Kasumi-1 (cell line): ENCODE measurements at regions not wholly inside any gene's neighbourhood (a gene's known extent, or its start where the extent isn't known, plus 50 kb on each side); places are given as distances from the start of the nearest gene placed in this dataset.

Source experiments
- DNase-seq, 2 experiments: peaks; one replicate each; lab custom pipeline; 2025; lab: John Stamatoyannopoulos, UW

DNA sequence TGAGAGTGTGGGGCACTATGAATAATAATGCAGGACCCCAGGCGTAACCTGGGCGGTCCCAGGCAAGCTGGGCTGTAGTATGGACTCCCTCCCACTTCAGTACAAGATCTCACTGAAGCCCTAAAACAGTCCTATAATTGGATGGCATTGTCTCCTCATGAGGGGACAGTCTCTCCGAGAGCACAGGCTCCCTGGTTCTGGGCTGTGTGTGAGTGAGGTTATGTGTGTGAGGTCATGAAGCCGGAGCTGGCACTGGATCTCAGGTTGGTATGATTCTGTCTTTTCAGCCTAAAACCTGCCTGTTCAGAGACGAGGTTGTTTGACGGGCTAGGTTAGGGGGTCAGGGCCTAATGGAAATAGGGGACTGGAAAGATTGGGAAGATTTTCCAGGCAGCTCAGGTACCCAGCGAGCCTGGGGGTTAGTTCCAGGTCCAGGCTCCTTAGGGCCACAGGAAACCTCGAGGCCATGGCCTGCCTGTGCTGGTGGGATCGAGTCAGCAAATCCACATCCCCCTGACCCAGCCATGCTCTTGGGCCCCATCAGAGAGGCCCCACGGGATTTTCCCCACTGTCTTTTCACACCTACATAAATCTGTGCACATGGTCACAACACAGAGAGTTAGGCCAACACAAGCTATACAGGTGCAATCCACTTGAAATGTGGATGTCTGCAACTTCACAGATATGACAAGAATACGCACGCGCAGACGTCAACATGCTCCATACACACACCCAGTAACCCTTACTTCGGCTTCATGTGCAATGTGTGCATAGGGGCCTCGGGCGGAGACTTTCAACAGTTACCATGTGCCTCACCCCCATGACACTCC lies 94.8 kb downstream of the INHBB start:
- DNase-seq: no peak

DNA sequence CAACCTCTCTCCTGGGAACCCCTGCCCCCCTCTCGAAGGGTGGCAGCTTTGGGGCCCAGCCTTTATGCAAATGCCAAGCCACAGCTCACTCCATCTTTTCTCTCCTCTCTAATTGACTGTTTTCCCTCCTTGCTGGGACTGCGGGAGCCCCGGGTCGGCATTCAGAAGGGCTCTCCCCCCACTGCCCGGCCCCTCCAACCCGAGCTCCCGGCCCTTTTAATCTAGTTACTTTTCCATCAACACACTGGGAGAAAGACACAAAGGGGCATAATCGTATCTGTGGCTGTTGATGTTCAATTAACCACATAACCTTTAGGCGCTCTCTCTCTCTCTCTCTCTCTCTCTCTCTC lies 95.4 kb downstream of the INHBB start:
- DNase-seq: no peak

DNA sequence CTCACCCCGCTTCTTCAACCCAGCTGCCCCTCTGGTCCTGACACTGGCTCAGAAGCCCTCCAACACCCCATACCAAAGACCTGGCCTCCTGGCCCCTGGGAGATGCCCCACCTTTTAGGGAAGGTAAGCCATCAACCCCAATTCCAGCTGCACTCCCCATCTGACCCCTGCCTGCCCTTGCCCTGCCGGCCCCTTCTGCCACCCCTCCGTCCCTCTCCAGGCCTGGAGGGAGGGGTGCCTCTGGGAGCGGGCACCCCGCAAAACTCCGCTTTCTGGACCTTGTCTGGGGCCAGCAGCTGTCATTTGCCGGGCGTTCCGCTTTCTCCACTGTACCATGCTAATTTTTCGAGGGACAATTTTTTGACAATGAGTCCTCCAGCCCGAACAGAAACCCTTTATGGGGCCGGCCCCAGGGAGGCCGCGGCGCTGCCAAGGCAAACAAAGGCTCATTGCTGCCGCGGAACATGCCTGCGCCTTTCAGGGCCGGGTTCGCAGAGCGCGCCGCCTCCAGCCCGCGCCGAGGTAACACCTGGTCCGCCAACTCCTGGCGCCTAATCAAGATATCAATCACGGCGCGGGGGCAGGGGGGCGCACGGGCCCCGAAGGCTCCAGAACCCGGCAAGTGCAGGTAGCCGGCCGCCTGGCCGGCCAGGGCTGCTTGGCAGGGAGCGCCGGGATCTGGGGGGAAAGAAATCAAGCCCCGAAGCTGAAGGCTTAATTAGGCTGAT lies 96.0 kb downstream of the INHBB start:
- no peak for DNase-seq

DNA sequence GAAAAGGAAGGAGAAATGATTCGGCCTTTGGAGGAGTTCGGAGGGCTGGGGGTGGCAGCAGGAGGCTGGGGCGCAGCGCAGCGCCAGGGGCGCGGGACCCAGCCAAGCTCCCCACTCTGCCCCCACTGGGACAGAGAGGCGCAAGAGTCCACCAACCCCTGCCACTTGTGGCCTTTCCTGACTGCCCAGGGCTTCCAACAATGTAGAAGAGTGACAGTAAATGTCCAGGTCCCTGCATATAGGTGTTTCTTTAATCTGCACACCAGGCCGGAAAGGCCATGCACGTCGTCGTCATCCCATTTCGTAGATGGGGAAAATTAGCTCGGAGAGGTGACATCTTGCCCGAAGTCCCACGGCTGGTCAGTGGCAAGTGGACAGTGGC lies 96.6 kb downstream of the INHBB start:
- no peak for DNase-seq

DNA sequence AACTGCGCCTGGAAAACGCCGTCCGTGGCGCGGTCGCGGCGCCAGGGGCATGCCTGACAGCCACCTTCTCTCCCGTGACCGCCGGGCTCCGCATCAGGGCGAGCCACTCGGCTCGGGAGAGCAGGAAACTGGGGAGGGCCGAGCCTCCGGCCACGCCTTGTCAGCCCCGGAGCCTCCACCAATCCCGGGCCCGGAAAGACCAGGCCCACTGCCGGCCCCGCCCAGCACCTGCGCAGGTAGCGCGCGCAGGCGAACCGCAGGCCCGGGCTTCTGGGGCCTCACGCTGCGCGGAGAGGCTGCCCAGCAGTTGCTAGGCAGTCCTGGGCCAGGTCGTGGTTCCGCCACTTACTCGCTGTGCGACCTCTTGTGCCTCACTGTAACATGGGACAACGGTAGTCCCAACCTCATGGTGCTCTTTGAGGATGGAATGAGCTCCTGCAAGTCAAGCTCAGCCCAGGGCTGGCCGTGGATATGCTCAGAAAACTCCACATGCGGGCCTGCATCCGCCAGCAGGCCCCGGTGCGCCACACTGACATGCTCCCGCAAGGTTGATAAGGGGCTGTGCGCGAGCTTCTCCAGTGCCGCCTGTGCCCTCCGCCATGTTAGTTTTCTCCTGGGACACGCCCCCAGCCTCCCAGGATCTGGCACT lies 97.1 kb downstream of the INHBB start:
- DNase-seq: no peak

DNA sequence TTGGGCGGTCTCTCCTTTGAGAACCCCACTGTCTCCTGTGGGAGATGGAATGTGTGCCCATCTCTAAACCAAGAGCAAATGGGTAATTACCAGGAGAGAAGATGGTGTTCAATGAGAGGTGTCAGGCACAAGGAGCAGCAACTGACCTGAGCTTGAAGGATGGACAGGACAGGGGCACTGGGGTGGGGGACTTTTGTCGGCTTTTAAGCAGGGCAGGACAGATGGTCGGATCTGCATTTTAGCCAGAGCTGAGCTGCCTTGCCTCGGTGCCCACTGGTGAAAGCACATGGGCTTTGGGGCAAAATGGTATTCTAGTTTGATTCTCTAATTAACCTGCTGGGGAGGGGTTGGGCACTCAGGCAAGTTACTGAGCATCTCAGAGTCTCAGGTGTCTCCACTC lies 98.0 kb downstream of the INHBB start:
- no peak for DNase-seq

DNA sequence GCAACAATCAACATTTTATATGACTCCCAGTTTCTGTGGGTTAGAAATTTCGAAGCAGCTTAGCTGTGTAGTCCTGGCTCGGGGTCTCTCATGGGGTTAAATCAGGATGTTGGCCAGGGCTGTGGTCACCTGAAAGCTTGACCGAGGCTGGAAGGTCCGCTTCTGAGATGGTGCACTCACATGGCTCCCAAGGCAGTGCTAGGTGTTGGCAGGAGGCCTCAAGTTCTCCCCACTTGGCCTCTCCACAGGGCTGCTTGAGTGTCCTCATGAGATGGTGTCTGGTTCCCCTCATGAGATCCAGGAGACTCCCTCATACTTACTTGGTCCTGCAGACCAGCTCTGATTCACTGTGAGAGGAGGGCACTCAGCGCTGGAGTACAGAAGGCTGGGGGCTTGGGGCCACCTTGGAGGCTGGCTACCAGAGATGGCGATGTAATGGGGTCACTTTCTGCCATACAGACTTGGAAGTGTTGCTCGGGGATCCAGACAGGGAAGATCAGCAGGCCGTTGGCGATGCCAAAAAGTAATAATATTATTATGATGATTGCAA lies 98.8 kb downstream of the INHBB start:
- no peak for DNase-seq

DNA sequence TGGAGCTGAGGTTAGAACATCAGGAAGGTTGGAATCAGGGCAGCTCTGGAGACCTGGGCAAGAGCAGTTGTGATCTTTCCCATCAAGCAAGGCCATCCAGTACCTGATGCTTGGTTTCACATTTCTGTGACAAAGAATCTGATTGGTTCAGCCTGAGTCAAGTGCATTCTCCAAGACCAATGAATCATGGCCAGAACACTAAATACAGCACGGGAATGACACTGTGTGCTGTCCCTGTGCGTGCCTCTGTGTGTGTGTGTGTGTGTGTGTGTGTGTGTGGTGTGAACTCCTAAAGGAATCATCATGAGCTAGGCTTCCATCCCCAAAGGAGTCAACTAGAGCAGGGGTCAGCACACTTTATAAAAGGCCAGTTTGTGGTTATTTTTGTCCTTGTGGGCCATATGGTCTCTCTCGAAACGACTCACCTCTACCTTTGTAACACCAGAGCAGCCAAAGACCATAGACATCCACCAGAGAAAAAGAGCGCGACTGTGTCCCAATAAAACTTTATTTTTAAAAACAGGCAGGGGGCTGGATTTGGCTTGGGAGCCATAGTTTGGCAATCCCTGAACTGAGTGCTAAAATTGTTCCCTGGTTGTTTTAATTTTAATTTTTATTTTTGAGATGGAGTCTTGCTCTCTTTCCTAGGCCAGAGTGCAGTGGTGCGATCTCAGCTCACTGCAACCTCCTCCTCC lies 99.7 kb downstream of the INHBB start:
- DNase-seq: no peak

DNA sequence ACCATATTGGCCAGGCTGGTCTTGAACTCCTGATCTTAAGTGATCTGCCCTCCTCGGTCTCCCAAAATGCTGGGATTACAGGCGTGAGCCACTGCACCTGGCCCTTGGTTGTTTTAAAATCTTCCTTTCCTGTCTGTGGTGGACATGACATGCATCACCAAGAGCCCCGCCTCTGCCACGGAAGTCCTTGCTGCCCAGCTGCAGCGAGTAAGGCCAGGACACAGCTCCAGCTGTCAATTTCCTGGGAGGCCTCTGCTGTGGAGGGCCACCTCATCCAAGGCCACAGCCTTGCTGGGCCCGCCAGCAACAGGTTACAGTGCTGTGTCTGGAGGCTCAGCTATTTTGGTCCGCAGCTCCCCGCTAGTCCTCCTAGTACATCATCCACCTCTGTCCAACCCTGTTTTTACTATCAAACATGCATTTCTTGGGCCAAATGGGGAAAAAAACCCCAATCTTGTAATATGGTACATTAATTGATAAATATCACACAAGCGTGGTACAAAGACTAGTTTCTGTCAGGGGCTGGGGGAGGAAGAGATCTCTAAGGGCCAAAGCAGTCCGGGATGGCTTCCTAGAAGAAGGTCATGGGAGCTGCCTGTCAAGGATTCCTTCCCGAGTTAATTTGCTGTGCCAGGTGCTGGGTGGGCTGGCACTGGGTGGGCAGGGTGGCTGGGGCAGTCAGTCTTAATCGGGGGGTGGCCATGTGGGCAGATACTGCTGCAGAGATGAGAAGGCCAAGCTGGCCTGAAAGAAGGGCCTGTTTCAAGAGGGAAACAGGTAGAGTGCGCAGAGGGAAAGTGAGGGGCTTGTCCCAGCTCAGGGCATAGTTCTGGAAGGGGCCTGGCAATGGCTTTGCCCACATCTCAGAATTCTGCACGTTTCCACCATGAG lies 100.5 kb downstream of the INHBB start:
- DNase-seq: no peak

DNA sequence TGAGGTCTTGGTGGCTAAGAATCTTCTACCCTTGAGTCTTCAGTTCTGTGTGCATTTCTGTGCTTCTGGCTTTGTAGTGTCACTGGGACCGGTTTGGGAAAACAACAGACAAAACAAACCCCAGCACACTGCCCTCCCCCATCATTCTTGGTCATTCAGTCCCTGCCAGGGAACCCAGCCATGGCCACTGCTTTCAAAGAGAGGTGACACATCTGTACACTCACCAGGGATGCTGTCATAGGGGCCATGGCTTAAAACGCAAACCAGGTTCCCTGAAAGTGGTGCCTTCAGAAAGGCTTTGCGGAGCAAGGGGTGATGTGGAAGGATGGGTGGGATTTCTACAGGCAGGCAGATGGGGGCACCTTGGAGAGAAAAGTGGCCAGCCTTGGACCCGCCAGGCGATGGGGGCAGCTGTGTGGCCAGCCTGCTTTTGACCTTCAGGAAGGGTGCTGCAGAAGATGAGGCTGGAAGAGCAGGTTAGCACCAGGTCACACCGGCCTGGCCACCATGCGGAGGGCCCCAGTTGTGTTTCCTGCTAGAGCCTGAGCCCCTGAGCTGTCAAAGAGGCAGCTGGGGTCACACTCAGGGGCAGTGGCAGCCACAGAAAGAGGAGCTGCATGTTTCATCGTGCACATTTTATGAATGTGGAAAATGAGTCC lies 101.3 kb downstream of the INHBB start:
- no peak for DNase-seq

DNA sequence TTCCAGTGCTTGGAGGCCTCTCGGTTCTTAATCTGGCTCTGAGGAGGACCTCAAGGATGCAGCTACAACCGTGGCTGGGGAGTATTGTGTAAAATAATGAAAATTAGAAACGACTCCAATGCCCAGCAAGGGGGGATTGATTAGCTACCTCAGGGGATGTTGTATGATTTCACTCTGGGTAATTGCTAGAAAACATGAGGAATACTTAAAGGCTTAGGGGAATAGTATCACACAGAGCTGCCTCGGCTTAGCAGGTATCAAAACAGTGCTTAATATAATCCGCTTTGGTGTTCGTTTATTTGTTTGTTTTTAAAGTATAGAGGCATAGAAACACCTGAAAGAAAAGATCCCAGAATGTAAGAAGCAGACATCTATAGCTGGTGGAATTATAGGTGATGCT lies 102.5 kb downstream of the INHBB start:
- DNase-seq: no peak

DNA sequence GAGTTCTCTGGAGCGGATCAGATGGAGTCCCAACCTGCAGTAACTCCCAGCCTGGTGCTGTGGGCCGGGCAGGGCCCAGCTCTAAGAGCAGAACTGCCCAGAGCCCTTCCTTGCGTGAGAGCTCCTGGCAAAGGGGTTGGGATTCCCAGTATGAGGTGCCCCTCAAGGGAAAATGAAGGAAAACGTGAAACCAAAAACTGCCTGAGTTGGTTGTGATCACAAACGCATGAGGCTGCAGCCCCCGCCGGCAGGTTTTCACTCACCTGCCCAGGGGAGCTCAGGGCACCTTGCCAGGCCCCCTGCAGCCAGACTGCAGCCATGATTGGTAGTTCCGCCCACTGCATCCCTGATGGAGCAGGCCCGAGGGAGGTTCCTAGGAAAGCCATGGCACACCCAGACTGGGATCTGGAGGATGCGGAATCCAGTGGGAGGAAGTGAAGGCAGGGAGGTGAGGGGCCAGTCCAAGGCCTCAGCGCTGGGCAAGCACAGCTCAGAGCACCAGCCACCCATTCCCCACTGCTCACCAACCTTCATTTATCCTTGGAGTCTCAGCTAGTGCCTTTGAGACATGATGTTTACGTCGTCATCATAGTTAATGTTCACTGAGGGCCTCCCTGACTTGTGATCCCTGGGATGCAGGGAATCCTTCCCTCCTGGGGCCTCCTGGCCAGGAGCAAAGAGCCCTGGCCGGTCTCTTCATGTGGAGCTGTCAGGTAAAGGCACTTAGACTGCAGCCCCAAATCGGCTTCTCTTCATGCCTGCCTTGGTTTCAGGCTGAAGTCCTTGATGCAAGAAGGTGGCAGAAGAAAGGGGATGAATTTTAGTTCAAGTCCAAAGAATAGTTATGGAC lies 103.2 kb downstream of the INHBB start:
- no peak for DNase-seq

DNA sequence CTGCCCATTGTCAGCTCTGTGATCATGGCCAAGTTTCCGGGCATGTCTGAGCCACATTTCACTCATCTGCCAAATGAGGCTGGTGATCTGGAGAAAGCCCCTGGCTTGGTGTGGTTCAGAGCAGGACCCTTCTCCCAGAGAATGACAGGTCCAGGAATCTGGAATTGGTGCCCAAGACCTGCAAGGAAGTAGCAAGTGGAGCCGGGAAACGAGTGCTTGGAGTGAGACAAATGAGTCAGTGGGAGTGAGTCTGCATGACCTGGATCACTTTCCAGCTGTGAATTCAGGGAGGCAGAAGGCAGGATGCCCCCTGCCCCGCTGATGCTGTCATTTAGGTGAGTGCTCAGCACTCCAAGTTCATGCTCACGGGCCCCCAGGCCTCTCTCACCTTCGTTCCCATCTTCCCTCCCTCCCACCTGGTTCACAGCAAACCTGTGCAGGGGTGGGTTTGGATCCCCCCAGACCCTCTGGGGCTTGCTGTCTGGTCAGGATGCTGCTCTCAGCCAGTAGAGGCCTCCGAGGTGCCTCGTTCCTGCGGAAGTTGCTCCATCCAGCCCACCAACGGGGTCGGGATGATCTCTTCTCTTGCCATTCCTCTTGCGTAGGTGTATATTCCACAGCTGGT lies 104.4 kb downstream of the INHBB start:
- no peak for DNase-seq

DNA sequence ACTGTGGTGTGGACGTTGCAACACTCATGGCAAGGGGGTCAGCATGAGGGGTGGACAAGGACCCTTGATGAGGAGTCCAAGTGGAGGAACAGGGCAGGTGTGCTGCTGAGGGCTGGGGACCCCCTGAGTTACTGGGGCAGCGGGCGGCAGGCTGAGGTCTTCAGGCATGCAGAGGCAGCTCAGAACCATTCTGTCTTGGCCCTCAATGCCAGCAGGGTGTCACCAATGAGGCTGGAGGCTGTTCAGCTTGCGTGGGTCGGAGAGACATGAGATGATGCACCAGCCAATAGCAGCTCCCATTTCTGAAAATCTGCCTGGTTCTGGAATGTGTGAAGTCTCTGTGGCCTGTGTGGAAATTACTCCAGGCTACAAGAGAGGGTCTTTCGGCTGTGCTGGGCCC lies 105.4 kb downstream of the INHBB start:
- no peak for DNase-seq

DNA sequence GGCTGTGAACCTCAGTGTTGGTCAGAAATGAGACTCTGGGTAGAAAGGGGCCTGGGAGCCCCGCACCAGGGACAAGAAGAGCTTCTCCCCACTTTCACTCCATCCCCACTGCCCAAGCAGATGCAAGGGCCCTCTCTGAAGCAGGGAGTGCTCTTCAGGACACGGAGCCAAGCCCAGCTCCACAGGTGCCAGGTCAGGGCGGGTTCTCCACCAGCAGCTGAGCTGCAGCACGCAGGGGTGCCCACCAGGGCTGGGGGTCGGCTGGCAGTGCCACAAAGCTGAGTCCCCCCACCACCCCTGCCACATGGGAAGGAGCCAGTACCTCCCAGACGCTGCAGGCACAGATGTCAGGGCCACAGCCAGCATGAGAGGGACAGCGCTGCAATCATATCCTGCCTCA lies 106.2 kb downstream of the INHBB start:
- no peak for DNase-seq

DNA sequence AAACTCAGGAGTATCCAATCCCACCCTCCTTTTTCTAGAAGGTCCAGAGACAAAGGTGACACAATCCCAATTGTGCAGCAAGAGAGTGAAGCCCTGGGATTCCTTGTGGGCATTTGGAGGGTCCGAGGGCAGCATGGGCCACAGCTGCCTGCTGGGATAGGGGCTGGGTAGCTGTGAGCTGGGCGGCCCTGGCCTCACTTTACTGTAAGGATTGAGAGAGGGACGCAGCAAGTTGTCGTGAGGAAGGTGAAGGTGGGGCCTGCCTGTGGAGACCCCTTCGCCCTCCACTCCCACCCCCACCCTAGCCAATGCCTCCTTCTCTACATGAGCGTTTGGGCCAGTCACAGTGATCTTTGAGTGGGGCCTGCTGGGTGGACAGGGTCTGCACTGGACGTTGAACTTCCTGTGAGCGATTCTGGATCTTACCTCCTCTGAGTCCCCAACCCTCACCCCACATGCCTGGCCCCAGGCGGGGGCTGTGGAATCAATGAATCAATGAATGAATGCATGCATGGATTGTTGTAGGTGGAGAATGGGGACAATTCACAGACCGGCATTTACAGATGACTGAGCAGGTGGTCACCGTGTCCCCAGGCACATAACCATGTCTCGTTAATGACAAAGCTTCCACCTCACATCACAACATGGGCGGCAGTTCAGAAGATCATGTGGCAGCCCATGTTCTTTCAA lies 107.2 kb downstream of the INHBB start:
- DNase-seq: no peak

DNA sequence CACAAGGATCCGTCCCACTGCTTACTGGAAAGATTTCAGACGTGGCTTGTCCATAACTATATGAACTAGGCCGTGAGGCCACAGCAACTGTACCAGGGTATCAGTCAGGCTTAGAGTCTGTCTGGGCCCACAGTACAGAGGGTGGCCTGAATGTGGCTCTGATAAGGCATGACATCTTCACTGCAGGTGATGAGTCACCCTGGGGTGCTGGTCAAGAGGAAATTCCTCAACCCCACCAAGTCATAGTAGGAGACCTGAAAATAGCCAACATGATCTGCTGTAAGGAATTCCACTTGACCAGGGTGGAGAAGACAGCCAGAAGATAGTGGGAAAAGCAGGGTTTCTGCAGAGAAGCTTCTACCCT lies 107.7 kb downstream of the INHBB start:
- DNase-seq: no peak

DNA sequence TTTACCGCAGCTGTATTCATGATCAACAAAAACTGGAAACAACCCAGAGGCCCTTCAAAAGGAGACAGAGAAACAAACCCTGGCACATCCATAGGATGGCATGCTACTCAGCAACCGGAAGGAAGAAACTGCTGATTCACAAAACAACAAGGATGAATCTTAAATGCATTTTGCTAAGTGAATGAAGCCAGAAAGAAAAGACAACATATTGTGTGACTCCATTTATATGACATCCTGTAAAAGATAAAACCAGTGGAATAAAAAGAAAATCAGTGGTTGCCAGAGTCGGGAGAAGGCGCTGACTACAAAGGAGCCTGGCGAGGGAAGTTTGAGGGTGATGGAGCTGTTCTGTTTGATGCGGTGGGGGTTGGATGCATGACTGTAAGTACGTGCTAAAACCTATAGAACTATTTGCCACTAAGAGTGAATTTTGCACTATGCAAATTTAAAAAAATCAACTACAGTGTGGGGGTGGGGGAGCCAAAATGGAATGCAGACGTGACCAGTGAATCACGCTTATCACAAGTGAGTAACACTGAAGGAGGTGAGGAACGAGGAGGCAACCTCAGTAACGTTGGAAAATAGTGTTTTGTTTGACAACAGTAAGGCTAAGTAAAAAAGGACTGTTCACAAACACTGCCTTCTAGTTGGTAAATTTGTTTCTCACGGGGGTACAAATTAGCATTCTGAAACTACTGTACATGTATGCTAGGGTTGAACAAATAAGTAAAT lies 108.9 kb downstream of the INHBB start:
- DNase-seq: no peak
